ENCODE measurements at regions not wholly inside any gene's neighbourhood (a gene's known extent, or its start where the extent isn't known, plus 50 kb on each side); places are given as distances from the start of the nearest gene placed in this dataset.
"Not testable (repeated sequence)": the region's sequence is repeated elsewhere in the genome, so short reads cannot be mapped to it uniquely, and the experiment has no call there.

DNA sequence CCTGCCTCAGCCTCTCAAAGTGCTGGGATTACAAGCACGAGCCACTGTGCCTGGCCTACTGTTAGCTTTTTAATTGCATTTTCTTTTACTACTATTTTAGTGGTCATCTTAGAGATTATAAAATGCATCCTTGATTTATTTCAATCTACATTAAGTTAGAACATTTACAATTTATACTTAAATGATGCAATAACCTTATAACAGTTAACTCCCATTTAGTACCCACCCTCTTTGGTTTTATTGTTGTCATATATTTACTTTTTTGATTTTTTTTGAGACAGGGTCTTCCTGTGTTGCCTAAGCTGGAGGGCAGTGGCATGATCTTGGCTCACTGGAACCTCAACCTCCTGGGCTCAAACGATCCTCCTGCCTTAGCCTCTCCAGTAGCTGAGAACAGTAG lies 77.3 kb downstream of the PPCDC start:
- intact Hi-C loops (cut with micrococcal nuclease) = no loop called here

DNA sequence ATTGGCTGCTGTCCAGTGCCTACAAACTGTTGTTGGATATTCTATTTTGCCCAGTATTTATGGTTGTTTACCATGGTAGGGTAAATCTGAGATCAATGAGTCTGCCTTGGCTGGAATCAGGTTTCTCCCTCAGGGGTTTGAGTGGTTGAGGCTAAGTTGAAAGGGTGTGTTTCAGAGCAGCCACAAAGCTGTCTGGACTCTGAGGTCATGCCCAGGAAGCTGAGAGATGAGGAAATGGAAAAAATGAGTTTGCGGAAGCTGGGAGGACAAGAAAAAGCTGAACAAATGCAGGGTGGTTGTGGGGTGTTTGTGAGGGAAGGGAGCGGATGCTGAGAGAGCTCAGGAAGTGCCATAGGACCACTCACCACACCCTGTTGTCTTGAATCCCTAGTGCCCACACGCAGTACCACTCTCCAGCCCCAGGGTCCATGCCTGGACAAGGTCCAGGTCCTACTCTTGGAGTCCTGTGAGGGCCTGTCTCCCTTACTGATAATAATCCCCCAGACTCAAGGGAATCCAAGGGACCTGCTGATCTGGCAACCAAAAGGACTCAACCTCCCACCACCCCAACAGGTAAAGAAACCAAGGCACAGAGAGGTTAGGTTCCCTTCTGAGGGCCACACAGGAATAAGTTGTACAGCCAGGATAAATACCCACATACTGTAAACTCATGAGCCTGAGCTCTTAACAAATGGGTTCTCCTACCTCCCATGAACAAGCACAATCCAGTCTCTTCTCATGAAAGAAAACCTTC lies 81.6 kb downstream of the PPCDC start:
- intact Hi-C loops (cut with micrococcal nuclease) = no loop called here
- DNase-seq (no peak), ATAC-seq (peak; percentile 78)

More for the DNA sequence above, 77.3 kb downstream of the PPCDC start:
- DNase-seq (no peak), ATAC-seq (no peak)

DNA sequence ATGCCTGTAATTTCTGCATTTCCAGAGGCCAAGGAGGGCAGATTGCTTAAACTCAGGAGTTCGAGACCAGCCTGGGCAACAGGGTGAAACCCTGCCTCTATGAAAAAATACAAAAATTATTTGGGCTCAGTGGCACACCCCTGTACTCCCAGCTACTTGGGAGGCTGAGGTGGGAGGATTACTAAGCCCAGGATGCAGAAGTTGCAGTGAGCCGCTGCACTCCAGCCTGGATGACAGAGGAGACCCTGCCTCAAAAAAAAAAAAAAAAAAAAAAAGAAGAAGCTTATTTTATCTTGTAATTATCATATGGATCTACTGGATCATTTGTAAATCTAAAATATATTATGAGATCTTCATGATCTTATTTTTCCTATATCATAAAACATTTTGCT lies 84.1 kb downstream of the PPCDC start:
- DNase-seq = no peak
- no peak for ATAC-seq
- intact Hi-C loops (cut with micrococcal nuclease) = no loop called here

GRCh38 chr15:75107908-75108838 lies 84.8 kb downstream of the PPCDC start:
- DNase-seq (no peak), ATAC-seq (peak; percentile 14)
- intact Hi-C loops (cut with micrococcal nuclease) = no loop called here

DNA sequence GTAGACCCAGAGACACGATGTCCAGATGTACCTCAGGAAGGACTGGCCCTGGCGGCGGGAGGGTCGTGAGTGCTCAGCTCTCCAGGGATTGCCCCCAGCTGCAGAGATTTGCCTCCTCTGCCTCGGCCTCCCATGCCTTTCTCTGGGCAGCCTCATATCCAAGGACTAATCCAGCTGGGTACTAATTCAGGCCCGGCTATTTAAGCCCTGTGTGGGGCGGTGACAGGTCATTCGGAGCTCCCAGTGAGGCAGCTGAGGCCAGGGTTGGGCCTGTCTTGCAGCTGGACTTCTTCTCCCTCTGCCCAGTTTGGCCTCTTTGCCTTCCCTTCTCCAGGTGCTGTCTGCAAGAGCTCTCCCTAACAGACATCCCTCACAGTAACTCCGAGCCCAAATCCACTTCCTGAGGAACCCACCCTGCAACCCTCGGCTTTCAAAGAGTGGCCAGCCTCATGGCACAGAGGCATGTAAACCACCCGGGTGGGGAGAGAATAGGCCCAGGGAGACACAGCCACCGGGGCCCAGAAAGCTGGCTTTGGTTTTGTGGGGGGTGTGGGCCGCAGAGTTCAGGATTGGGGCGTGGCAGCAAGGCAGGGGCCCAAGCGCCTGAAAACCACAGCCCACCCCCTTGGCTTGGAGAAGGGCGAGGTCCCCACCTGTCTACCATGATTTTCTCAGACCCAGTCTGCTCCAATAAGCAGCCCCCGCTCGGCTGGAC lies 85.8 kb downstream of the PPCDC start:
- no peak for DNase-seq
- intact Hi-C loops (cut with micrococcal nuclease) = no loop called here
- no peak for ATAC-seq

DNA sequence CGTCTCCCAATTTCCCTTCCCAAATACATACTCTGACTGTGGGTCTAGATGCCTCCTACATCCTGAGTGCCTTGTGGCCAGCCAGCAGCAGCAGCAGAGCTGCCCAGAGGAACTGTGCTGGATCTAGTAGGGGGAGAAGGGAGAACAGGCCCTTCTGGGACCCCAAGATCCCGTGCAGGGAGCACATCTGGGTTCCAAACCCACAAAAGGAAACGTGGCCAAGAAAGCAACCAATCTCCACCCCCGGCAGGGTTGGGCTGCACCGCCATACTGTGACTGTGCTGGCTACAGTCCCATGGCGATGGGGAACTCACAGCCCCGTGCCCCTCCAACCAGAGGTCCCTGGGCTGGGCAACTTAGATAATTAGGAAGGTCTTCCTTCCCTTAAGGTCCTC lies 86.3 kb downstream of the PPCDC start:
- no peak for DNase-seq
- intact Hi-C loops (cut with micrococcal nuclease) = no loop called here
- ATAC-seq = no peak

DNA sequence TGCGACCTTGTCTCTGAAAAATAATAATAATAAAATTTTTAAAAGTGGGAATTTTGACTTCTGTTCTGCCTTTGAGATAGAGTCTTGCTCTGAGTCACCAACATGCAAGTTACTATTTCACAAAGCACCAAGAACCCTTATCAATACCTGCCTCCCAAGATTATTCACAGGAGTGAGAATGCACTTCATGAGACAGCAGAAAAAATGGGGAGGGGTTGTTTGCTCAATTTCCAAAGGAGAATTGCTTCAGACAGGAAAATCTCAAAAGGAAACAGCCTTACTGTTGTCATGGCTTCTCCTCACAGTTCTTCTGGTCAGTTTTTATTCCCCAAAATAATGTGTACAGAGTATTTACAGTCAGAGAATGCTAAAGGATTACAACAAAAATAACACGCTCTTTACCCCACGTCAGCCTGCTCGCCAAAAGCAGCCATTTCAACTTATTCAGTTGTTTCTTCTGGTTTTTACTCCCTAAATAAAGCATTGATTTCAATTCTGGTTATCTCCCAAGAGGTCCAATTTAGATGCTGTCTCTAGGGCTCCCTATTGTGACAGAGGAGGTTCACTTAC lies 89.0 kb downstream of the PPCDC start:
- DNase-seq (no peak), ATAC-seq (no peak)
- intact Hi-C loops (cut with micrococcal nuclease) = no loop called here

DNA sequence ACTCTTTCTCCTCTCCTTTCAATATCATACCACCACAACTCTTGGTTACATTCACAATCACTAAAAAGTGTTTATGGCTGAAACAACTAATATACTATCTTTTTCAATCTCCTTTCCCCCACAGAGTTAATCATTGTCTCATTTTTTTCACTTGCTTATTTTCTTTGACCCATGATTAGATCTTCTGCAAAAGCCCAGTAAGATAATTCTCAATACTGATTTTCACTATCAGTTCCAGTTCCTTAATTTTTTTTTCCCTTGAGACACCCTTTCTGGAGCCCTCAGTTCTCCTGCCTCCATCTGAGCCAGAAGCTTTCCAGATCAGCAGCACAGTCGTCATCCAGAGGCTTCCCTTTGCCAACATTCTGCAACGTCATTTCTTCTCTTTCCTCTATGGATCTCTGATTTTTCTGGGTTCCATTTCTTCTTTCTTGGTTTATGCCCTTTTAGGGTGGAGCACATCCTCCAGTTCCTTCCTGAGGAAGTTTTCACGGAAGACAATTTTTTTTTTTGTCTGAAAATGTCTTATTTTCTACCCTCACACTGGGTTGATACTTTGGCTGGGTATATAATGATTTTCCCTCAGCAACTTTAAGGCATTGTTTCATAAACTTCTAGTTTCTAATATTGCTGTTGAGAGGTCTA lies 88.7 kb upstream of the C15orf39 start:
- DNase-seq (no peak), ATAC-seq (peak; percentile 26)
- intact Hi-C loops (cut with micrococcal nuclease) = no loop called here

DNA sequence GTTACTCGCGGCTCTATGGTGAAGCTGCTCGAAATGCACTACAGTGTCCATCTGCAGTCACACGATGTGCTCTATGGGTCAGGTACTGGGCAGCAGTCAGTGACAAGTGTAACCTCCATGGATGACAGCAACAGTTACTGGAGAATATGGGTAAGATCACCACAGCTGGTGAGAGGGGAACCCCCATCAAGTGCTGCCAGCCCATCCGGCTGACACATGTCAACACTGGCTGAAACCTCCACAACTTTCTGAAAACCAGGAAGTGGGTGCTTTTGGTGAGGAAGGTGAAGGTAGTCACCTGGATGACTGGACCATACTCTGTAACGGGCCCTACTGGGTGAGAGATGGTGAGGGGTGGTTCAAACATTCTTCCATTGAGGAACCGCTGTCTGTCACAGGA lies 87.4 kb upstream of the C15orf39 start:
- ATAC-seq = no peak
- no peak for DNase-seq
- intact Hi-C loops (cut with micrococcal nuclease) = no loop called here

DNA sequence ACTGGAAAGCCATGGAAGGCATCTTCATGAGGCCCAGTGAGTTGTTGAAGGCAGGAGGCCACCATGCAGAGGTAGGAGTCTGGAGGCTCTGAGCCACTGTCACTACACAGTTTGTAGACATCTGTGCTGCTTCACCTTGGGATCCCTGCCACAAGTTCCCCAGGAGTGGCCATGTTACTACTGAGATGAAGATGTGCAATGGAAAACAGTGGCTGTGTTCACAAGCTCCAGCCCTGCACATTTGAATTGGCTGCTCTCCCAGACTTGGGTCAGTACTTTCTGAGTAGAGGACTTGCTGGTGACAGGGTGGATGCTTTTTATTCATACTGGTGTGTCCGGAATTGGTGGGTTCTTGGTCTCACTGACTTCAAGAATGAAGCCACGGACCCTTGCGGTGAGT lies 86.9 kb upstream of the C15orf39 start:
- intact Hi-C loops (cut with micrococcal nuclease) = no loop called here
- DNase-seq = no peak
- peak; percentile 67 for ATAC-seq

- ATAC-seq; intact Hi-C loops (cut with micrococcal nuclease); DNase-seq: not testable (repeated sequence)
These were observed 86.2 kb upstream of the C15orf39 start for GRCh38 chr15:75115411-75115913.

DNA sequence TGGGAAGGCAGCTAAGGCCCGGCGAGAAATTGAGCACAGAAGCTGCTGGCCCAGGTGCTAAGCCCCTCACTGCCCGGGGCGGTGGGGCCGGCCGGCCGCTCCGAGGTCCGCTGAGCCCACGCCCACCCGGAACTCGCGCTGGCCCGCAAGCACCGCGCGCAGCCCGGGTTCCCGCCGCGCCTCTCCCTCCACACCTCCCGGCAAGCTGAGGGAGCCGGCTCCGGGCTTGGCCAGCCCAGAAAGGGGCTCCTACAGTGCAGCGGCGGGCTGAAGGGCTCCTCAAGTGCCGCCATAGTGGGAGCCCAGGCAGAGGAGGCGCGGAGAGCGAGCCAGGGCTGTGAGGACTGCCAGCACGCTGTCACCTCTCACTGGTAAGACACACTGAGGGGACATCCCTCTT lies 85.5 kb upstream of the C15orf39 start:
- ATAC-seq; DNase-seq; intact Hi-C loops (cut with micrococcal nuclease): not testable (repeated sequence)

DNA sequence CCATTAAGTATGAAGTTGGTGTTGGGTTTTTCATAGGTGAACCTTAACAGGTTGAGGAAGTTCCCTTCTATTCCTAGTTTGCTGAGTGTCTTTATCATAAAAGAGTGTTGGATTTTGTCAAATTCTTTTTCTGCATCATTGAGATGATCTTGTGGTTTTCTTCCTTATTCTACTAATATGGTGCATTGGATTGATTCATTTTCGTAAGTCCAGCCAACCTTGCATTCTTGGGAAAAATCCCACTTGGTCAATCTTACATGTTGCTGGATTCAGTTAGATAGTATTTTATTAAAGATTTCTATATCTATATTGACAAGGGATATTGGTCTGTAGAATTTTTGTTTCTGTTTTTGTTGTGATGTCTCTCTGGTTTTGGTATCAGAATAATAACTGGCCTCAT lies 83.7 kb upstream of the C15orf39 start:
- intact Hi-C loops (cut with micrococcal nuclease) = no loop called here
- ATAC-seq (no peak), DNase-seq (no peak)

GRCh38 chr15:75119312-75119711 lies 82.4 kb upstream of the C15orf39 start:
- DNase-seq; intact Hi-C loops (cut with micrococcal nuclease); ATAC-seq: not testable (repeated sequence)

DNA sequence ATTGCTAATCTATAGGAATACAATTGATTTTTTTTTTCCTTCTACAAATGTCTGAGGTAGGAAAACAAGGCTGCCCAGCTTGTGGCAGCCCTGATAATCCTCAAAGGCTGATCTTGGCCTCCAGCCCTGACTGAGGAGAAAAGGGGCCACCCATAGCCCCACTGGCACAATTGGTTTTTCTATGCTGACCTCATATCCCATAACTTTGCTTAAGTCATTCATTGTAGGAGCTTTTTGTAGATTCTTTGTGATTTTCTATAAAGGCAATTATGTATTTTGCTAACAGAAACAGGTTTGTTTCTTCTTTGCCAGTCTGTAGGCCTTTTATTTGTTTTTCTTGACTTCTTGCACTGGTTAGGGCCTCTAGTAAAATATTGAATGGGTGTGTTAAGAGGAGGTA lies 80.2 kb upstream of the C15orf39 start:
- intact Hi-C loops (cut with micrococcal nuclease) = no loop called here
- DNase-seq (no peak), ATAC-seq (no peak)

DNA sequence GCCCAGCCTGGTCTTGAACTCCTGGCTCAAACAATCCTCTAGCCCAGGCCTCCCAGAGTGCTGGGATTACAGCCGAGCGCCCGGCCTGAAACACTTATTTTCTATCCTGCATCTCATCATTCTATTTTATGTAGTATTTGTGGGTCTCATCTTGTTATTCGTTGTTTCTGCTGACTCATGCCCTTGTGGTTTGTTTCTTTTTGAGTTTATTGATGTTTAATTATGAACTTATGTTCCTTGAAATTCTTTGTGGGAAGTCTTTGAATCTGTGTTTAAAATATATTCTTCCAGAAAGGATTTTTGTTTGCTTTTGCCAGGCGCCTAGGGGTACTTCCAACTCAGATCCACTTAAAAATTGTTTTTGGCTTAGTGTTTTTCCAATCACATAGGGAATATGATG lies 78.3 kb upstream of the C15orf39 start:
- no peak for ATAC-seq
- DNase-seq = no peak
- intact Hi-C loops (cut with micrococcal nuclease) = no loop called here

DNA sequence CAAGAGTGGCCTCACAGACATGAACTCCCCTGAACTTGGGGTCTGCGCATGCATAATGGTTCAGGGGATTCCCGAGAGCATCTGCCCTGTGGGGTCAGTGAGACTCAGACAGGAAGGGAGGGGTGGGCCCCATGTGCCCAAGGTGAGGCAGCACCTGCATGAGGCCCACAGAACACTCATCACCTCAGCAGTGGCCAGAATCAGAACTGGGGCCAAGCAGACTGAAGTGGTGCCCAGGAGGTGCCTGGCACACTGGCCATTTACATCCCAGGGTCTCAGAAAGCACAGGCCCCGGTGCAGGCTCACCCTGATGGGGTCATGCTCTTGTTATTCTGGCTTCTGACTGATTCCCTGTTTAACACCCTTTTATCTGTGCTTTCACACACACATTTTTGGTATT lies 77.4 kb upstream of the C15orf39 start:
- DNase-seq; ATAC-seq; intact Hi-C loops (cut with micrococcal nuclease): not testable (repeated sequence)

DNA sequence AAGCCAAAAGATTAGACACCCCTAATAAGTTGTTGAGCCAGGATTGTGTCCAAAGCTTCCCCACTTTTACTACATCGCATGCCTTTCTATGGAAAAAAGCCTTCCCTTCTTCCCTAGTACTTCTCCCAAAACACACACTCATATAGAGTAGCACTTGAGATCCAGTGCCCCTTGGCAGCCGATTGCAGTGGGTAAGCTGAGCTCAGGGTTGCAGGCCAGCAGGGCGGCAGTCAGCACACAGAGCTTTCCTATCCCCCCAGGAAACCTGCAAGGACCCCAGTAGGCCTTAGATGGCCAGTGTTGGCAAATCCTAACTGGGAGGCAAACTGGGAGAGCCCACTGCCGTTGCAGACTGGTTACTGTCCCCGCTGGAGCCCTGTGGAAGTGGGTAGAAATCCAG lies 75.7 kb upstream of the C15orf39 start:
- ATAC-seq = no peak

More for the DNA sequence above, 75.7 kb upstream of the C15orf39 start:
- intact Hi-C loops (cut with micrococcal nuclease) = no loop called here
- no peak for DNase-seq
